ENCODE measurements at regions not wholly inside any gene's neighbourhood (a gene's known extent, or its start where the extent isn't known, plus 50 kb on each side); places are given as distances from the start of the nearest gene placed in this dataset.
"Not testable (repeated sequence)": the region's sequence is repeated elsewhere in the genome, so short reads cannot be mapped to it uniquely, and the experiment has no call there.

GRCh38 chr5:96529559-96529958 lies 96.5 kb upstream of the PCSK1 start:
- no peak for DNase-seq

GRCh38 chr5:96530901-96531300 lies 97.9 kb upstream of the PCSK1 start:
- no peak for DNase-seq

- no peak for DNase-seq
These were observed 100.3 kb upstream of the PCSK1 start for GRCh38 chr5:96533371-96533770.

- no peak for DNase-seq
These were observed 104.3 kb upstream of the PCSK1 start for GRCh38 chr5:96537386-96537785.

GRCh38 chr5:96538808-96539250 lies 105.8 kb upstream of the PCSK1 start:
- DNase-seq = no peak

GRCh38 chr5:96546120-96546519 lies 113.1 kb upstream of the PCSK1 start:
- DNase-seq = no peak

- DNase-seq = no peak
These were observed 114.4 kb upstream of the PCSK1 start for GRCh38 chr5:96547486-96547885.

GRCh38 chr5:96548905-96549304 lies 113.3 kb upstream of the CAST start:
- no peak for DNase-seq

GRCh38 chr5:96560857-96561256 lies 101.3 kb upstream of the CAST start:
- not testable (repeated sequence) for DNase-seq

- no peak for DNase-seq
These were observed 99.6 kb upstream of the CAST start for GRCh38 chr5:96562614-96563013.

- no peak for DNase-seq
These were observed 98.4 kb upstream of the CAST start for GRCh38 chr5:96563816-96564215.

GRCh38 chr5:96565582-96566265 lies 96.5 kb upstream of the CAST start:
- peak; percentile 48 for DNase-seq

GRCh38 chr5:96566833-96567587 lies 95.2 kb upstream of the CAST start:
- DNase-seq = no peak

- DNase-seq = no peak
These were observed 92.8 kb upstream of the CAST start for GRCh38 chr5:96569332-96569731.

- no peak for DNase-seq
These were observed 92.4 kb upstream of the CAST start for GRCh38 chr5:96569770-96570169.

GRCh38 chr5:96572864-96573512 lies 89.2 kb upstream of the CAST start:
- no peak for DNase-seq

GRCh38 chr5:96573513-96573894 lies 88.7 kb upstream of the CAST start:
- no peak for DNase-seq

- DNase-seq = no peak
These were observed 85.3 kb upstream of the CAST start for GRCh38 chr5:96576876-96577275.

- no peak for DNase-seq
These were observed 84.3 kb upstream of the CAST start for GRCh38 chr5:96577909-96578308.

GRCh38 chr5:96579711-96580110 lies 82.5 kb upstream of the CAST start:
- no peak for DNase-seq

GRCh38 chr5:96582343-96582742 lies 79.8 kb upstream of the CAST start:
- DNase-seq = peak; percentile 52

- no peak for DNase-seq
These were observed 77.5 kb upstream of the CAST start for GRCh38 chr5:96584712-96585111.

- no peak for DNase-seq
These were observed 73.6 kb upstream of the CAST start for GRCh38 chr5:96588539-96588938.

GRCh38 chr5:96590796-96591195 lies 71.4 kb upstream of the CAST start:
- DNase-seq = no peak
